ENCODE measurements at regions not wholly inside any gene's neighbourhood (a gene's known extent, or its start where the extent isn't known, plus 50 kb on each side); places are given as distances from the start of the nearest gene placed in this dataset.

DNA sequence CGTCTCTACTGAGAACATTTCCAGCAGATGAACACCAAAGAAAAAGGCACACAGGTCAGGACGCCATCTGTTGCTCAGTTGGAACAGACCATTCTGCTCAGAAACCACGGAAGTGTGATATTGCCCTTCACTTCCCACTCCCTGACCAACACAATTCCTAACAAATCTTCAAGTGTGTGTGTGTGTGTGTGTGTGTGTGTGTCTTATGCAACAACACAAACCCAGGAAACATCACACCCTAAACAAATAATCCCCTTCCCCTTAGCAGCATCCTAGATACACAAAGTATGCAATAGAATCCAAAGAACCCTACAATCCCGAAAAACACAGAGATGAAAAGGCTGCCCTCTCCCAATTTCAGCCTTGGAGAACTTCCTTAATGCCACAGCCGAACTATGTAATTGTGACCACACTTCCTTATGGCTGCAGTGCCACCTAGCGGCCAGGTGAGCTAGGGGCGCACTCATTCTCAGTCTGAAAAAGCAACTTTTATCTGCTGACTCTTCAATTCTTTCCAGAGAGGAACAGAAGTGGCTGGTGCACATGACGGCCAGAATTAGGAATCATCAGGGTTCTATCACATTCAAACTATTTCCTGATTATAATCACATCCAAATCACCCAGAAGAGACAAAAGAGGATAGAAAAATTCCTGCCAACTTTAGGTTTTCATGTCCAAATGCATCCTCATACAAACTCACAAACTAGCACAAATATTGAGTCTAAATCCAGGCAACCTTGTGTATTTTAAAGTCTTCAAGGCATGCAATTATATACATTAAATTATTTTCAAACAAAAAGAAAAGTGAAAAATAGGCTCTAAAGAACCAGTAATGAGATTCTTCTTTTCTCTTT is 164.9 kb downstream of the DHX15 start:
- peak; percentile 87 for DNase-seq (ENCODE audit: low spot score)

DNA sequence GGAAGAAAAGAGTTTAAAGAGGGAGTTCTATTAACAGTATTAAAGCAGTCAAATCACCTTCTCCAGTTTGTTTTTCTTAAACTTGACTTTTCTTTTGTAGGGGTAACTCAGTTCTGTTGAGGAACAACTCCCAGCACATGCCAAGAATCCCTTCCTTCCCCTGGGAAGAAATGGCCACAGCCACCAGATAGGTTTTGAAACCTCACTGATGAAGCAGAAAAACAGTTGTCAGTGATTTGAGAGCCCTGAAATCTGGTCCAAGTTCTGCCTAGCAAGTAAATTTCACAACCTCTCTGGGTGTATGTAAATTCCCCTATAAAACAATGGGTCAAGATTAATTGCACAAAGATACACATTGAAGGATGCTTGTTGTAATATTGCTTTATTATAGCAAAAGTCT is 167.1 kb downstream of the DHX15 start:
- no peak for DNase-seq (ENCODE audit: low spot score)

GRCh38 chr4:24416293-24416692 is 168.1 kb downstream of the DHX15 start:
- DNase-seq (ENCODE audit: low spot score) = no peak

DNA sequence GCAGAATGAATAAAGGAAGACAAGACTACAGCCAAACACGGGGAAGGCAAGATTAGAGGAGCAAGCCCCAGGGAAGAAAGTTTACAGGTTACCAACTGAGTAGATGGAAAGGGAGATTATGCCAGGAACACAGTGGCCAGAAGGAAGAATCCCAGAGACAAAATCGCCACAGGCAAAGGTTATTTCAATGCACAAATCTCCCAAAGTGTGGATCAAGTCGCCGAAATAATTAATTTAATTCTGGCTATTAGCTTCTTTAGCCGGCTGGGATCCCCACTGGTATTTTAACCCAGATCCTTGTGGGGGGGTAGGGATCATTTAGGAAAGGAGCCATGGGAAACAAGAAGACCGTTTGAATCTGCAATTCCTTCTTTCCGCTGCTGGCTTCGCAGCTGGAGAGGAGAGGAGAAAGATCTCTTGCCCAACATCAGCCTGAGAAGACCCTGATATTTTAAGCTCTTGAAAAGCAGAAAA is 171.0 kb downstream of the DHX15 start:
- DNase-seq (ENCODE audit: low spot score) = no peak

DNA sequence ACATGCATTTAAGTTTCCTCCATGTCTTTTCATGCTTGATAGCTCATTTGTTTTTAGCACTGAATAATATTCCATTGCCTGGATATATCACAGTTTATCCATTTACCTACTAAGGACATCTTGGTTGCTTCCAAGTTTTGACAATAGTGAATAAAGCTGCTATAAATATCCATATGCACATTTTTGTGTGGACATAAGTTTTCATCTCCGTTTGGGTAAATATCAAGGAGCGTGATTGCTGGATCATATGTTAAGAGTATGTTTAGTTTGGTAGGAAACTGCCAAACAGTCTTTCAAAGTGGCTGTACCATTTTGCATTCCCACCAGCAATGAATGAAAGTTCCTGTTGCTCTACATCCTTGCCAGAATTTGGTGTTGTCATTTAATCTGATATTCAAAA is 172.5 kb downstream of the DHX15 start:
- no peak for DNase-seq (ENCODE audit: low spot score)

GRCh38 chr4:24411299-24411698 is 173.1 kb downstream of the DHX15 start:
- DNase-seq (ENCODE audit: low spot score) = no peak

- DNase-seq (ENCODE audit: low spot score) = no peak
These were observed 175.7 kb downstream of the DHX15 start for GRCh38 chr4:24408640-24409039.

GRCh38 chr4:24405926-24406325 is 178.4 kb downstream of the DHX15 start:
- DNase-seq (ENCODE audit: low spot score) = no peak

DNA sequence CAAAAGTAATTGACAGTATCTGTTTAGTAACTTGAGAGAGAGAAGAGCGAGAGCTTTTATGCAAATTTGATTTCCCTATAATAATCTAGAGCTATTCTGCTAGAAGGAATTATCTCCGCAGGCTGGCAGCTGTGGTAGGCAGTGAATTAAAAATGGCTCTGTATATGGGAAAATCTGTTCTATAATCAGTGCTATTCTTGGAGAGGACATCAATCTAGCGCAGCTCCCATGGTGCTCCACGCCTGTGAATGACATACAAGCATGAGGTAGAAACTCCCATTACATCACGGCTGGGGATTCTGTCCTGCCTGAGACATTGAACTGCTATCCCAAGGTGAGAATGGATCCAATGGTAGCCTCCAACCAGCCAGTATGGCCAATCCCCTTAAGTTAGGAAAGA is 179.0 kb downstream of the DHX15 start:
- no peak for DNase-seq (ENCODE audit: low spot score)

GRCh38 chr4:24404281-24404680 is 180.1 kb downstream of the DHX15 start:
- DNase-seq (ENCODE audit: low spot score) = no peak

GRCh38 chr4:24403265-24403664 is 181.1 kb downstream of the DHX15 start:
- no peak for DNase-seq (ENCODE audit: low spot score)

- DNase-seq (ENCODE audit: low spot score) = no peak
These were observed 183.8 kb downstream of the DHX15 start for GRCh38 chr4:24400537-24400936.

DNA sequence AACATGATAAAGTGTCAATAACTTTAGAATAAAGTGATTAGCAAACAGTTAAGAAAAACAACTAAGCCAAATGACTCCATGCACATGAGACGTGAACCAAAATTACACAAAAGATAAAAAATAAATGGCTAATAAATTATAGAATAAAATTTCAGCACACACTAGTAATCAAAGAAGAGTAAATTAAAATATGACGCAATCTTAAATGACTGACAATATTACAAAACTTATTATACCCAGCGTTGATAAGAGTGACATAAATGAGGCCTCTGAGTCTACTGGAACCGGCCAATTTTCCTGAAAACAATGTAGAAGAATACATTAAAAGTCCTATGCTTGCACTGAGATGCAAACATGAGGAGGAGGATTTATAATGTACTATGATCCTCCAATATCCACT is 187.4 kb downstream of the DHX15 start:
- DNase-seq (ENCODE audit: low spot score) = no peak

DNA sequence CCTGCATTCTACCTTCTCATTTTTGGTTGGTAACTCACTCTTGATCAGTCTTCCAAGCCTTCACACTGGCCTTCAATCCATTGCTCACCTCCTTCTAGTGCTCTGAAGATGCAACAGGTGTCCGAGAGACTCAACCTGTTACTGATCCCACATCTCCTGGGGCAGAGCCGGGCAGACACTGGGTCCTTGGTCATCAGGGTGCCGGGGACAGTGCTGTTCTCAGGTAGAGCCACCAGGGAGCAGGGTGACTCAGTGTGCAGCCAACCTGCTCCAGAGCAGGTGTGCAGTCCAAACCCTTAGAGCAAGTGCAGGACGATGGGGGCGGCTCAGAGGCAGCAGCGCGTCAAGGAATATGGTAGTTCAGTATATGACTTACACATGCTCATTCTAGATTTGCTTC is 188.4 kb downstream of the DHX15 start:
- no peak for DNase-seq (ENCODE audit: low spot score)

GRCh38 chr4:24394041-24394440 is 190.3 kb downstream of the DHX15 start:
- no peak for DNase-seq (ENCODE audit: low spot score)

- DNase-seq (ENCODE audit: low spot score) = no peak
These were observed 191.7 kb downstream of the DHX15 start for GRCh38 chr4:24392613-24393012.

- no peak for DNase-seq (ENCODE audit: low spot score)
These were observed 202.0 kb downstream of the DHX15 start for GRCh38 chr4:24382381-24382780.

DNA sequence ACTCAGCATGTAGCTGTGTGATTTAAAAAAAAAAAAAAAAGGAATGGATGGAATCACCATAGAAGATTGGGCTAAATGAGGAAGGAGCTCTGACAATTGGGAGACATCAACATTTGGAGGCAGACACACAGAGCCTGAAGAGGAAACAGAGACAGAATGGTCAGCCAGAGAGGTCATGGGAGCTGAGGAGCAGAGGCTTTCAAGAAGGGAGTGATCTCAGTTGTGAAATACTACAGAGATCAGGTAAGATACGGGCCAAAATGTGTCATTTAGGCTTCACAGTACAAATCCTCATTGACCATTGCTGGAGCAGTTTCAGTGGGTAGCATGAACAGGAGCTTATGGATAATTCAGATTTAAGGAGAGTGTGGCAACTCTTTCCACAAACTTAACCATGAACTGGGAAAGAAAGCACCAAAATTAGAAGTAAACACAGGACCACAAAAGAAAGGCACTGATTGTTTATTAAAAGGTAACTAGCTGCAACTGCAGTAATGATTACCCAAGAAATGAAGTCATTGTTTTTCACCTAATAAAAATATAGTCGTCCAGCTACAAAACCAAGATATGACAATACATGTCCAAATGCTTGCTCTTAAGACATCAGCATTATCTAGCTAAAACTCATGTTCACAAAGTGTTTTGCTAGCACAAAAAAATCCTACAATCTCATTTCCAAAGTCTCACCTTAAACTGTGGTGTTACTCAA is 203.2 kb downstream of the DHX15 start:
- DNase-seq (ENCODE audit: low spot score) = no peak

- DNase-seq (ENCODE audit: low spot score) = peak; percentile 38
These were observed 210.7 kb downstream of the DHX15 start for GRCh38 chr4:24373704-24374103.

DNA sequence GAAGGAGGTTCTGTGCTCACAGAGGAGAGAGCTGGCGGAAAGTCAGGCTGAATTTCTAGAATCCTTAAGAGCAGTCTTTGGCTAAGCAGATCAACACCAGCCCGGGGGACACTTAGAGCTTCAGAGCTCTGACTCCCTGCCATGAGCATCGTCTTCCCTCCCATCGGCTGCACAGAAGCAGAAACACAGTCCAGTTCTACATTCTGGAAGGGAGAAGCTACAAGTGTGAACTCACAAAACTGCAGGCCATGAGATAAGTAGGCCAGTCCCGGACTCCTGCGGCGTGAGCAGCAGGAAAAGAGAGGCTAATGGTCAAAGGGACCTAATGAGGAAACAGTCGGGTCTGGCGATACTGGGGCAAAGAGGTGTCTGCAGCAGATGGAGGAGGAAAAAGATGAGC is 211.5 kb downstream of the DHX15 start:
- peak; percentile 95 for DNase-seq (ENCODE audit: low spot score)

DNA sequence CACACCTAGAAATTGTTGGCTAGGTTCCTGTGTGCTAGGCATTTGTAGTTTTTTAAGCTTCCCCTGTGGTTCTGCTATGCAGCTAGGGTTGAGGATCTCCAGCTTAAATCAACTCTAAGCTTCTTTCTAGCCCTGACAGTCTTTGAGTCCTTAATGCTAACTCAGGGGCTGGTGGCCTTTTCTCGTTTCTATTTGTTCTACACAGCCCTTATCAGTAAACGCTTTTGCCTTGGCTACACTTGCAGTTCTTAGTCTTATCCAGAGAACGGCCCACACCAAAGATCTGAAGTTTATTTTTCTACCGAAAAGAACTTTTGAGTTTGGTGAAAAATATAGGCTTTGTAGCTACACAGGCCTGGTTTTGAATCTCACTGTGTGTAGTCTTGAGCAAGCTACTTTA is 212.0 kb downstream of the DHX15 start:
- DNase-seq (ENCODE audit: low spot score) = peak; percentile 27

DNA sequence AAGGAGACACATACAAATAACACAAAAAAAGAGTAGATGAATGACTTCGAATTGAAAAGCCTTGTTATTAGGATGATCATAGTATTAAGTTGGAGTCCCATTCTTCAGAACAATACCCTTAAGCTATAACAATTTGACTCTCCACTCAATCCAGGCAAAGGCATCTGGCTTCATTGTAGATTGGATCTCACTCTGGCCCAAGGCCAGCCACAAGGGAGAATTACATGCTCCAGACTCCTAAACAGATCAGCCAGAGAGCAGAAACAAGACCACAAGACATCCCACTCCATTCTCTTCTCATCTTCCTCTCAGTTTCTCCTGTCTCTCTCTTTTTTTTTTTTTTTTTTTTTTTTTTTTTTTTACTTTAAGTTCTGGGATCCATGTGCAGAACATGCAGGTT is 213.9 kb downstream of the DHX15 start:
- peak; percentile 58 for DNase-seq (ENCODE audit: low spot score)

GRCh38 chr4:24369507-24370029 is 214.8 kb downstream of the DHX15 start:
- peak; percentile 33 for DNase-seq (ENCODE audit: low spot score)

All from cerebellar cortex (tissue), 1 donor.